ENCODE measurements at regions not wholly inside any gene's neighbourhood (a gene's known extent, or its start where the extent isn't known, plus 50 kb on each side); places are given as distances from the start of the nearest gene placed in this dataset.
"Not testable (repeated sequence)": the region's sequence is repeated elsewhere in the genome, so short reads cannot be mapped to it uniquely, and the experiment has no call there.

DNA sequence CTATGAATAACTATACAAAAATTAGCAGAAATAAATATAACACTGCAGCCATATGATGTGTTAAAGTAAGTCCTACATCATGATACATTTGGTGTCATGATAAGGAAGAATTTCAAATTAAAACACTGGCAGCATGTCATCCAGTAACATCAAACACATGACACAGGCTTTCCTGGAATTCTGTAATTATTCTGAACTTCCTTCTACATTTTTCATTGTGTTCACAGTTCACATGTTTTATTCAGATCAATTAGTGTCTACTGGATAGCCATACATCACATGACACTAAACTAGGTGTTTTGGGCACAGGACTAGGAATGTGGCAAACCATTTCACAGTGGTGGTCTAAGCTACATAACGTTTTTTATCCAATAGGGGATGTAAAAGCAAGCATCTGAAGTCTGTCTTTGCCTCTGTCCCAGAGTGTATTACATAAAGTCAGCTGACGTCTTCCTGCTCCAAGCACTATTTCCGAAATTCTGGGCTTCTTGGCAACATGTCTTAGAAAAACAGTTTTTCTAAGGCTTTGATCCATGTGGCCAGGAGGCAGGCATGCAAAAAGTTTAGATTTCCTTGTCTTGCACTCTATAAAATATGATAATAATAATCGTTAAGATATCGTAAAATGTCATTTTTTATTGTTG, 707.9 kb downstream of the CENPC start:
- DNase-seq (ENCODE audit: low spot score) = no peak

DNA sequence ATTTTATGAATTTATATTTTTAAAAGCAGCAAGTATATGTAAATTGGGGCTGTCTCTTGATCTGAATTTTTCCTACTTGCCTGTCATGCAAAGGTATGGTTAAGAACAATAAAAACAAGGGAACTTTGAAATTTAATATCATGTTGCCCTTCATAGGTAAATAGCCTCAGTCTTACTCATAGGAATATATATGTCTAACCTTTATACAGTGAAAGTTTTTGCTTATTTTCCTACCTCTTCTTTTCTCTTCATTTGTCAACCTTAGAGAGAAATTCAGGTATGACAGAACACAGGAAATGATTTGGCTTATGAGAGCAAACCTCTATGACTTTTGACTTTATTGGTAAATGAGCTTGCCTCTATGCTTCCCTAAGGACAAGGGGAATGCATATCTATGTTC, 716.0 kb downstream of the CENPC start:
- no peak for DNase-seq (ENCODE audit: low spot score)

DNA sequence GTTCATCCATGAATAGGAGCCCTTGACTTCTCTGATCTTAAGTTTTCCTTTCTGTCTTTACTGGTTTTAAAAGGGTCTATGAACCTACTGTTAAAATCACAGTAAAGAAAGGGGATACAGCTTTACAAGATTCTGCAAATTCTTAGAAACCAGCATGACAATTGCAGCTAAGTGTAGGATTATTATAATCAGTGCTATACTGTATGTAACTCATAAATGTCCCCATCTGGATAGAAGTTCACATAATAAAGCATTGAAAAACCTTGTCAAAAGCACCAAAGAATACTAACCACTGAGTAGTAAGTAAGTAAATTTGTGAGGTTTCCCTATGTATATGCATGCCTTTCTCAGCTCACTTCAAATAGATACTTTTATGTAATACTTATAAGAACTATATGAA, 724.6 kb downstream of the CENPC start:
- no peak for DNase-seq (ENCODE audit: low spot score)

DNA sequence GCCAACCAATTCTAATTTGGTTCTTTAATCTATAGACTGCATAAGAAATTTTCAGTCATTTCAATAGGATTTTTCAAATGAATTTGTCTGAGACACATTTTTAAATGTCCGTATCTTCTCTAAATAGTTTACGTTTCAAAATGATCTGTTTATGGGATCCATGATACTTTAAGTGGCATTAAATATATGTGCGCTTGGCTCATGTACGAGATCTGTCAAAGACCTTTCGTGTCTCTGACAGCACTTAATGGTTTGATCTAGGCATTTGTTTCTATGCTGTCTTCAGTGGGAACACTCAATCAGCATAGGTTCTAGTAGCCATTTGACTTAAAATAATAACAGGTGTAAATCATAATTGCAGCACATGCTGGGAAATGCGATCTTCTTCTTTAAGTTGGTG, 731.0 kb downstream of the CENPC start:
- DNase-seq (ENCODE audit: low spot score) = no peak

DNA sequence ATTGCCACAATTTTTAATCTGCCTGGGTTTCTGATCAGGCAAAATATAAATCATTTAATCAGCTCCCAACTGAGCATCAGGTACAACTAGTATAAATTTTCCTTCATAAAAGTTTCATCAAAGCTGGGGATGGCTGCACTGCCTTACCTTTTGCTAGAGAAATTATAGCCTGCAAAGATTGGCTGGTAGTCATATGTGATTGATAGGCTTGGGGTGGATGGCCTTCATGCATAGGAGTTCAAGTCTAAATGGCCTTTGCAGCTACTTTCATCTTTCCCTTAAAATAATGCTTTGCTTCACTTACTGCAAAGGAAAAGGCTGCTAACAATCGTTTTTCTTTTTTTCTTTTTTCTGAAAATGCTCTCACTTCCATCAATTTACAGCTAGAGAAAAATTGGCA, 739.7 kb downstream of the CENPC start:
- no peak for DNase-seq (ENCODE audit: low spot score)

DNA sequence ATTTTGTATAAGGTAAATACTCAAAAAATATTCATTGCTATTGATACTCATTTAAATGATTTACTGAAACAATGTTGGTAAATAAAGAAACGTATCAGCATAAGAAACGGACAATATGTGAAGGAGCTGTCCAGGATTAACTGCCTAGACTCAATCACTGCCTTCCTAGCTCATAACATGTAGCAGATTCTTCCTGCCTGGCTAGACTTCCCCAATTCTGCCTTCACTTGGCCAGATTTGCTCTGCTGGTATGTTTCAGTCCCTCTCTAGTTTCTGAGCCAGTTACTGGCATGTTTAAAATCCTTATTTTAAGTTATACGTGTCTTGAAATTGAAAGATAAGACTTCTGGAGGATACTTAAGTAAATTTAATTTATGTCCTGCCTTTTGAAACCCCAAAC, 740.3 kb downstream of the CENPC start:
- no peak for DNase-seq (ENCODE audit: low spot score)

DNA sequence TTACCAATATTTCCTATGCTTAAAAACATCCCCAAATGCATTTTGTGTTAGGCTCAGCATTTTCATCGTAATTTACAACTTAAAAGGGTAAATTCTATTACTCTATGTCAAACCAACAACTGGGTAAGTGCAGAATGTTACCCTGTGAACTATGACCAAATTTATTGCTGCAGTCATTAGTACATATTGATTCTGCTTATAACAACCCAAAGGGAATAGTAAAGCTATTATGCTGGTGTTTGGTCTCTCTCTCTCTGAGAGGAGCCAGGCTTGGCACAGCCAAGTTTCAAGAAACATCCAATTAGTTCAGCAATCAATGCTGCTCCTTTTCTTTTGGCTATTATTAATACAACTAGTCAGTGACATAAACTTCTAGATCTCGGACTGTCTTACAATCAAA, 747.7 kb downstream of the CENPC start:
- DNase-seq (ENCODE audit: low spot score) = no peak

DNA sequence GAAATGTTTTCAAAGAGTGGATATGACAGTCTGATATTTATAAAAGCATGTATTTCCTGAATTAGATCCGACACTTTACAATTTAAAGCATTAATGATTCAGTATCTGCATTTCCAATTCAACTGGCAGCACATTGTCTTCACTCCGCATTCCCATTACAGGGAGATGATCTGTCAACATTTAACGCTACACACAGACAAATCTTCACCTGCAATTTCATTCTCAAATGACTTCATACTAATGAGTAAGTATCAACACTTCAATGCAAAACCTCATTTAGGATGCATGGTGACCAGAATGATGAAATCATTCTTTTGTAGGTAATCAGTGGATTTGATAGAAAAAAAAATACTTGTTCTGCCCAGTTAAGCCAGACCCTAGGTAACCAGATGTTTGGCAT, 749.6 kb downstream of the CENPC start:
- DNase-seq (ENCODE audit: low spot score) = no peak

DNA sequence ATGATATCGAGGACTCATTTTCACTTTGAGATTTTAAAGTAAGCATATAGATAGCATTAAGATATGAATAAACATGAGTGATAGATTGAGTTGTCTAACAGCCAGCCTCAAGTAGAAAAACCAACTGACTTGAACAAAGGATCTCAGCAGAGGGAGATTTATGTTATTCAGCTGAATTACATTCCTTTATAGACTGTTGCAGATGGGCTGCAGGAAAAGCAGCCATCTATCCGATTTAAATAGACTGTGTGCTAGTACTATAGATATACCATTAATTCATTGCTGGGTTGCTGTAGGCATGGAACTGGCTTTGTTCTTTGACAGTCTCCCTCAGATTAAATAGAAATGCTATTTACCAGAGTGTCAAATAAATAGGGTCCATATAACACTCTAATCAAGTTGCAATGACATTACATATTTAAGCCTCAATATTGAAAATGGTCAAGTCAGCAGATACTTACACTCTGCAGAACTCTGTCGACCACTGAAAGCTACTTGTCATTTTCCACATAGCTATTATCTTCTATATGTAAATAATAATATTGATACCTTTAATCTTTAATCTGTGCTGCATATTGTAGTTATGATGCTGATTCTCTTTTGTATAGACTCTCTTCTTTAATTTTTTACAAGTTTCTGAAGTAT, 750.8 kb downstream of the CENPC start:
- no peak for DNase-seq (ENCODE audit: low spot score)

DNA sequence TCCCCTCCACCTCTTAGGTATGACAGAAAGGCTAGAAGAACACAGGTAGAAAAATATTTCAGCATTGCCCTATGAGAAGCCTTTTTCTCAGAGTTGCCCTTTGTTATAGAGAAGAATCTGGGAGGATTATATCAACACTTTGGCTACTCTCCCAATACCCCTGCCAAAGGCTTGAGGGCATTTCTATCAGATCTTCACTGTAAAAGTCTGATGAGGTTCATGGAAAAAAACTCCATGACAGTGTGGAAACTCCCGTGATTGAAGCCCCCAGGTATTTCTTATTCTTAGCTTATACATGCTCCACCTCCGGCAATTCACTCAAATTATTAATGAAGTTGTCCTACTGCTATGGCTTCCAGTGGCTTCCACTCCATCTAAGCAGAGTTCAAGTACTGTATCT, 753.6 kb downstream of the CENPC start:
- DNase-seq (ENCODE audit: low spot score) = no peak

DNA sequence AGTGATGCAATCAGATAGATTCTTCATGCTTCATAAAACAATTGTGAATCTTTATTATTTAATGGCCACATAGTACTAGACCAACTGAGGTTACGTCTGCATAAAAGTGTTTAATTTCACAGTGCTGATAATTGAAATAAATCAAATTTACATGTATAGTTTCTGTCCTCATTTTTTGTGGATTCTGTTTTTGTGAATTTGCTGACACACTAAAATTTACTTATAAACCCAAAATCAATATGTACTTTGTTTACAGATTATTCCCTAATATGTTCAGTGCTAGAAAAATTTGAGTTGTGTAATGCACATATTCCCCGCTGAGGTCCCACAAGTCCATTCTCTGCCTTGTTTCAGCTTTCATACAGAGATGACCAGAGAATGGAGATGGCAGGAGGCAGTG, 759.8 kb downstream of the CENPC start:
- DNase-seq (ENCODE audit: low spot score) = no peak

DNA sequence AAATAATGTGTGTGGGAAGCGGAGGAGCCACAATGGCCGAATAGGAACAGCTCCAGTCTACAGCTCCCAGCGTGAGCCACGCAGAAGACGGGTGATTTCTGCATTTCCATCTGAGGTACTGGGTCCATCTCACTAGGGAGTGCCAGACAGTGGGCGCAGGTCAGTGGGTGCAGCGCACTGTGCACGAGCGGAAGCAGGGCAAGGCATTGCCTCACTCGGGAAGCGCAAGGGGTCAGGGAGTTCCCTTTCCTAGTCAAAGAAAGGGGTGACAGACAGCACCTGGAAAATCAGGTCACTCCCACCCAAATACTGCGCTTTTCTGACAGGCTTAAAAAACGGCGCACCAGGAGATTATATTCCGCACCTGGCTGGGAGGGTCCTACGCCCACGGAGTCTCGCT, 762.6 kb downstream of the CENPC start:
- not testable (repeated sequence) for DNase-seq (ENCODE audit: low spot score)

DNA sequence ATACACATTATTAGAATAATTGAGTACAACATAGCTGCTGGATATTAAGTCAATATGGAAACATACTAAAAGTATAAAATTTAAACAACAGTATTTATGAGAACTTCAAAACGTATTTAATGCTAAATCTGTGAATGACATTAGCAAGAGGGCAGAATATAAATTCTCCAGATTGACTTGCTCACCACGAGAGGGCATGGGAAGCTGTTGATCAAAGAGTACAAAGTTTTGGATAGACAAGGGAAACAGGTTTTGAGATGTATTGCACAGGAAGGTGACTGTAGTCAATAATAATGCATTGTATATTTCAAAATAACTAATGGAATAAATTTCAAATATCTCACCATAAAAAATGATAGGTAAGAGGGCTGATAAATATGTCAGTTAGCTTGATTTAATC, 768.2 kb downstream of the CENPC start:
- DNase-seq (ENCODE audit: low spot score) = no peak

DNA sequence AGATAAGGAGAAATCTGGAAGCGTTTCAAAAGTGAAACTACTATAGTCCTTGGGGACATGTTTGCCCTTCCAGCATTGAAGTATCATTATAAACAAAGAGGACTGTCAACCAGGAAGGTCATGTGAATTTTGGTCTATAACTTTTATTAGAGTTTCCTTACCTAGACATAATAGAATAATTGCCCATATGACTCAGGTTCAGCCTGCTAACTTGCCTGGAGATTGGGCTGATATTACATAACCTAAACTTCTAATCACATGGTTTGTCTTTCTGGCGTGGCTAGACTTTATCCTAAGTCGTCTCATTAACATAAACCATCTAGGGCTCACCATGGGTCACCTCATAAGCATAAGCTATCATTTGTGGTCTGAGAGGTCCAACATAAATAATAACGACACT, 775.9 kb downstream of the CENPC start:
- DNase-seq (ENCODE audit: low spot score) = no peak

DNA sequence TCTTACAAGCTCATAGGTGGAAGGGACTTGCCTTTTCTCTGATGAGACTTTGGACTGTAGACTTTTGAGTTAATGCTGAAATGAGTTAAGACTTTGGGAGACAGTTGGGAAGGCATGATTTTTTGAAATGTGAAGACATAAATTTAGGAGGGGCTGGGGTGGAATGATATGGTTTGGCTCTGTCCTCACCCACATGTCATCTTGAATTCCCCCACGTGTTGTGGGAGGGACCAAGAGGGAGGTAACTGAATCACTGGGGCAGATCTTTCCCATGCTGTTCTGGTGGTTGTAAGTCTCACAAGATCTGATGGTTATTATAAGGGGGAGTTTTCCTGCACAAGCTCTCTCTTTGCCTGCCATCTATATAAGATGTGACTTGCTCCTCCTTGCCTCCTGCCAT, 777.9 kb downstream of the CENPC start:
- no peak for DNase-seq (ENCODE audit: low spot score)

DNA sequence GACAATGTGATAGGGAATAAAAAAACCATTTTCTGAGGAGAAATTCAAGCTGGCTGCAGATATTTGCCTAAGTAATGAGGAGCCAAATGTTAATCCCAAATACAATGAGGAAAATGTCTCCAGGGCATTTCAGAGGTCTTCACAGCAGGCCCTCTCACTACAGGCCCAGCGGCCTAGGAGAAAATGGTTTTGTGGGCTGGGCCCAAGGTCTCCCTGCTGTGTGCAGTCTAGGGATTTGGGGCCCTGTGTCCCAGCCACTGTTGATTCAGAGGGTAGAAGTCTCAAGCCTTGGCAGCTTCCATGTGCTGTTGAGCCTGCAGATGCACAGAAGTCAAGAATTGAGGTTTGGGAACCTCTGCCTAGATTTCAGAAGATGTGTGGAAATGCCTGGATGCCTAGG, 778.7 kb downstream of the CENPC start:
- DNase-seq (ENCODE audit: low spot score) = no peak

DNA sequence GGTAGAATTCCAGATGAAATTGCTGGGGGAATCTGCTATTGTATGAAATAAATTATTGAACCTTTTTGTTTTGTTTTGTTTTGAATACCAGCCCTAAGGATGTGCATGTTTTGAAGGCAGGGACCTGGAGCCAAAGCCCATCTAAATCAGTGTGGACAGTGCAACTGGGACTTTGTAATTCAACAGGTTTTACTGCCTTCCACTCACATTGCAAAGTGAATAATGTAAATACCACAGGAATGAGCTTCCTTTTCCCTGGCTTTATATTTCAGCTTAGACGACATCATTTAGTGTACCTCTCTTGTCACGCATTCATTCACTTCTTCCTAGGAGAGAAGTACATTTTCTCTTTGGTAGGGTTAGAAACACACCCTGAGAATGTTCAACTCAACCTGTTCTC, 795.0 kb downstream of the CENPC start:
- no peak for DNase-seq (ENCODE audit: low spot score)

DNA sequence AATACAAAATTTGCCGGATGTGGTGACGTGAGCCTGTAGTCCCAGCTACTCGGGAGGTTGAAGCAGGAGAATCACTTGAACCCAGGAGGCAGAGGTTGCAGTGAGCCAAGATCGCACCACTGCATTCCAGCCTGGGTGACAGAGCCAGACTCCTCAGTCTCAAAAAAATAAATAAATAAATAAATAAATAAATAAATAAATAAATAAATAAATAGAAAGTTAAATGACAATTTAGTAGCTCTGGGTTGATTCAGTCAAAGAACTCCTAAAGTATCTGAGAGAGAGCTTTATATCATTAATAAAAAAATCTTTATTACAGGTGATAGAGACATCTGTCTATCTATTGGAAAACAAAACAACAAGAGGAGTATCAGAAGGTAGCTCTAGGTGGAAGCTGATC, 798.4 kb downstream of the CENPC start:
- DNase-seq (ENCODE audit: low spot score) = not testable (repeated sequence)

DNA sequence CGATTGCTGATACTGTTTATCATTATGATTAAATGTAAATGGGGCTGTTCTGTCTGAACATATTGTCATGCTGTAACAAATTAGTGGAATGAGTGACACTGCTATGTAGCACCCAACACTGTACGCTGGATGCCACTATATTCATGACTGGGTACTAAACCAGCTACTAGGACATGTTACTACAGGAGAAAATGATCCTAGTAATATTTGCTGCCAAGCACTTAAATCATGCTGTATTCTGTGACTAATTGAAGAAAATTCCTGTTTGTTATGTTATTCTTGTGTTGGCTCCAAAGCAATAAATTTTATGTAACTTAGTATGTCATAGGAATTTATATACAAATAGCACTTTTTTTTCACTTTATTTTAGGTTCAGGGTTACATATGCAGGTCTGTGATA, 804.2 kb downstream of the CENPC start:
- DNase-seq (ENCODE audit: low spot score) = no peak

DNA sequence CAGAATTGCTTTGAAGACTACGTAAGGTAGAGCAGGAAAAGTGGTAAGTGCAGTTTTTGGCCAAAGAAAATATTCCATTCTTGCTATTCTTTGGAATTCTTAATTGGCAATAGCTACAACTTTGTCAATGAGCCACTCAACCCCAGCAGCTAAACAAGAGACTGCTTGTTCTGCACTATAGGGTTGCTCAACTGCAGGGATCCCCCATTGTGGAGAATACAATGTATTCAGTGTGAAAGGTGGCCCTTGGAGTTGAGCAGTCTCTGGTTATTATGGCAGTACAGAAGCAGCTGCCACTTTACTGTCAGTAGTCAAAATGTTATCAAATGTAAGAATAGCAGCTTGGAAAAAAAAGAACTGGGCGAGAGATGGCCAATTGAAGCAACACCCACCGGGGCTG, 808.7 kb downstream of the CENPC start:
- DNase-seq (ENCODE audit: low spot score) = no peak

DNA sequence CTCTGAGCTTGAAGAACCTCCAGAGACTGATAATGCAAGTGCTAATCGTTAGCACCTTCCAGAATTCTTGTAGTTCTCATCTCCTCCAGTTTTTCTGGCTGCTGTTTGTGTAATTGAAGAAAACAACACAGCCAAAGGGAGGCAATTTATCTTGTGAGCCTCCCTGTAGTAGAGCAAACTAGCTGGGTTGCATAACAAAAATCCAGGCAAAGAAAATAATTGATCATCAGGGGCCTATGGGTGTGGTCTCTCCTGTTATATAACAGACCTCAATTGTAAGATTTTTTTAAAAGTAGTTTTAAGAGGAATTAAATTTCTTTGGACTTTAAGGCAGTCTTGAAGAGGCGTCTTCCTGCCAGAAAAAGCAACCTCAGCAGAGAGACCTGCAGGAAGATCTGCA, 817.0 kb downstream of the CENPC start:
- DNase-seq (ENCODE audit: low spot score) = no peak

DNA sequence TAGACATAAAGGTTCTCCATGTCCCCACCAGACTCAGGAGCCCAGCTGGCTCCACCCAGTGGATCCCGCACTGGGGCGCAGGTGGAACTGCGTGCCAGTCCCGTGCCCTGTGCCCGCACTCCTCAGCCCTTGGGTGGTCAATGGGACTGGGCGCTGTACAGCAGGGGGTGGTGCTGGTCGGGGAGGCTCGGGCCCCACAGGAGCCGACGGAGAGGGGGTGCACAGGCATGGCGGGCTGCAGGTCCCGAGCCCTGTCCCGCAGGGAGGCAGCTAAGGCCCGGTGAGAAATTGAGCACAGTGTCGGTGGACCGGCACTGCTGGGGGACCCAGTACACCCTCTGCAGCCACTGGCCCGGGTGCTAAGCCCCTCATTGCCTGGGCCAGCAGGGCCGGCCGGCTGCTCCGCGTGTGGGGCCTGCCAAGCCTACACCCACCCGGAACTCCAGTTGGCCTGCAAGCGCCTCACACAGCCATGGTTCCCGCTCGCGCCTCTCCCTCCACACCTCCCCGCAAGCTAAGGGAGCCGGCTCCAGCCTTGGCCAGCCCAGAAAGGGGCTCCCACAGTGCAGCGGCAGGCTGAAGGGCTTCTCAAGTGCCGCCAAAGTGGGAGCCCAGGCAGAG, 832.9 kb downstream of the CENPC start:
- DNase-seq (ENCODE audit: low spot score) = not testable (repeated sequence)

DNA sequence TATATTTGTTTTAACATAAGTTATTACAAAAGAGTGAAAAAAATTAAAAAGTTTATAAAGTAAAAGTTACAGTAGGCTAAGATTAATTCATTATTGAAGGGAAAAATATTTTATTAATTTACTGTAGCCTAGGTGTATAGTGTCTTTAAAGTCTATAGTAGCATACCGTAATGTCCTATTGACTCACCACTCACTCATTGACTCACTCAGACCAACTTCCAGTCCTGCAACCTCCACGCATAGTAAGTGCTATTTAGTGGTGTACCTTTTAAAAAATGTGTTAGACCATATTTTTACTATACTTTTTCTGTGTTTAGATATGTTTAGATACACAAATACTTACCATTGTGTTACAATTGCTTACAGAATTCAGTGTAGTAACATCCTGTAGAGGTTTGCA, 841.1 kb downstream of the CENPC start:
- no peak for DNase-seq (ENCODE audit: low spot score)

DNA sequence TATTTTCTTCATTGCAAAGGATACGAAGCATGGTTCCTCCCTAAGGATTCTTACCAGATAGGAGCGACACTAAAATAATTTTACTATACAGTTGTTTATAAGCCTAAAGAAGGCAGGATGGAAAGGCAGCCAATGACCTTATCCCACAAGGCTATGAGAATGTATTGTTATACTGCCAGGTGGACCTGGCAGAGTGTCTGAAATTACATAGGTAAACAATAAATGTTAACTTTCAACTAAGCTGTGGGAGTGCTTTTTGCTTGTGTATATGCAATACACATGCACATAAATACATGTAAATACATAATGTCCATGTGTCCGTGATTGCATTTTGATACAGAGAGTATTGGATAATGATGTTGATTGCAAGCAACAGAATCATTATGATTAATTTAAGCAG, 850.6 kb downstream of the CENPC start:
- no peak for DNase-seq (ENCODE audit: low spot score)

Data from germinal center (tissue), 1 donor.